GM10266 (cell line): ENCODE measurements at regions not wholly inside any gene's neighbourhood (a gene's known extent, or its start where the extent isn't known, plus 50 kb on each side); places are given as distances from the start of the nearest gene placed in this dataset.

ENCODE experiments used
- DNase-seq: peaks from one replicate; pipeline ENCODE4 v3.0.0; 2012; ENCODE audit errors: extremely low spot score
- TF ChIP-seq, protein P1 (sequence below): IDR thresholded peaks from 2 replicates; pipeline ENCODE4 v1.5.1; 2012; ENCODE audit warnings: mild to moderate bottlenecking, low read depth; ENCODE audit not compliant: control insufficient read depth, insufficient read depth; ENCODE audit errors: missing control alignments

DNA sequence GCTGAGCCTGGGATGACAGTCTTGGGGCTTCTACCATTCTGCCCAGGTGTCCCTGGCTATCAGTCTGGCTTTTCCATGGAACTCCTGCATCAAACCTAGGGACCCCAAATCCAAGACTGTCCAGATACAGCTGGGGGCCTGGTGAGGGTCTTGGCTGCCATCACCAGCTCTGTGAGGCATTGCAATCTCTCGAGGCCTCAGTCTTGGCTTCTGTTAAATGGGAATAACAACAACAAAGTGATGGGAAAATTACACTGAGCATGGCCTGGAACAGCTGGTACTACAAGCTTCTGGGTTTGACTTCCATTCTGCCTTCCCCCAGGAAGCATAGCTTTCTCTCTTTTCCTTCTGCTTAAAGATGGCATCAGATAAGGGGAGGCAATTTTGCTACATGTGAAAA lies 50.0 kb upstream of the LCTL start:
- TF ChIP-seq, protein P1, sequence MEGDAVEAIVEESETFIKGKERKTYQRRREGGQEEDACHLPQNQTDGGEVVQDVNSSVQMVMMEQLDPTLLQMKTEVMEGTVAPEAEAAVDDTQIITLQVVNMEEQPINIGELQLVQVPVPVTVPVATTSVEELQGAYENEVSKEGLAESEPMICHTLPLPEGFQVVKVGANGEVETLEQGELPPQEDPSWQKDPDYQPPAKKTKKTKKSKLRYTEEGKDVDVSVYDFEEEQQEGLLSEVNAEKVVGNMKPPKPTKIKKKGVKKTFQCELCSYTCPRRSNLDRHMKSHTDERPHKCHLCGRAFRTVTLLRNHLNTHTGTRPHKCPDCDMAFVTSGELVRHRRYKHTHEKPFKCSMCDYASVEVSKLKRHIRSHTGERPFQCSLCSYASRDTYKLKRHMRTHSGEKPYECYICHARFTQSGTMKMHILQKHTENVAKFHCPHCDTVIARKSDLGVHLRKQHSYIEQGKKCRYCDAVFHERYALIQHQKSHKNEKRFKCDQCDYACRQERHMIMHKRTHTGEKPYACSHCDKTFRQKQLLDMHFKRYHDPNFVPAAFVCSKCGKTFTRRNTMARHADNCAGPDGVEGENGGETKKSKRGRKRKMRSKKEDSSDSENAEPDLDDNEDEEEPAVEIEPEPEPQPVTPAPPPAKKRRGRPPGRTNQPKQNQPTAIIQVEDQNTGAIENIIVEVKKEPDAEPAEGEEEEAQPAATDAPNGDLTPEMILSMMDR, result no peak
- DNase-seq, result no peak

DNA sequence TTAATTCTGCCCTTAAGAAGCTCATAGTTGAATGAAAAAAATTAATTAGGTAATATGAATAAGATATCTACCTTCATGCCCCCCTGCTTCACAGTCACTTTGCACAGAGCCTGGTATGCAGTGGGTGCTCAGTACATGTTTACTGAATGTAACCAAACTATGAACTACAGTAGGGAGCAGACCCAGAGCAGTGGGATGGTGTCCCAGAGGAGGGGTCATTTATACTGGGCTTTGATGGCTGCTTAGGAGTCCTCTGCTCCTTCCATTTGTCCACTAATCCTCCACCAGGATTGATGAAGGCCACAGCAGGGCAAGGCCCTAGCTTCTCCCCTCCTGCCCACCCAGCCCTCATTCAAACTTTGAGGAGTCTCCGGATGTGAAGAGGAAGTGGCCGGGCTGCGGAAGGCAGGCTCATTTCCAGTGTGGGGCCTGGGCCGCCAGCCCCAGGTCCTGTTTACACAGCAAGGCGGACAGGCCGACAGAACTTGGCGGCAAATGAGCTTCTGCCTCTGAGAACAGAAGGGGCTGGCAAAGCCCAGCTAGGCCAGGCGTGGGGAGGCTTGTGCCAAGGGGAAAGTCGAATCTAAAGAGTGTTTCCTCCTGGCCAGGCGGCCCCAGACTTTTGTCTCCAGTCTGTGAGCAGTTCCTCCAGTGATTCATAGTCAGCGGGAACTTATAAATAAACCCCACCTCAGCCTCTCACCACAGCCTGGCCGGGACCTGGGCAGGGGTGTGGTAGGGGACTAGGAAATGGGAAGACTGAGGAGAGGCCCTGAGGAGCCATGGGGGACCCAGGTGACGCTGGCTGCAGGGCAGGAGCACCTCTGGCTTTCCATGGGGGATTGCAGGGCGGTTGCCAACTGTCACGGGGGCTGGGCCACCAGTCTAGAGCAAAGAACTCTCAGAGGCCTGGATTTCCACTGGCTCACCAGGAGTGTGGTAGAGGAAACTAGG lies 51.6 kb upstream of the LCTL start:
- no peak for DNase-seq
- TF ChIP-seq, protein P1, result no peak

DNA sequence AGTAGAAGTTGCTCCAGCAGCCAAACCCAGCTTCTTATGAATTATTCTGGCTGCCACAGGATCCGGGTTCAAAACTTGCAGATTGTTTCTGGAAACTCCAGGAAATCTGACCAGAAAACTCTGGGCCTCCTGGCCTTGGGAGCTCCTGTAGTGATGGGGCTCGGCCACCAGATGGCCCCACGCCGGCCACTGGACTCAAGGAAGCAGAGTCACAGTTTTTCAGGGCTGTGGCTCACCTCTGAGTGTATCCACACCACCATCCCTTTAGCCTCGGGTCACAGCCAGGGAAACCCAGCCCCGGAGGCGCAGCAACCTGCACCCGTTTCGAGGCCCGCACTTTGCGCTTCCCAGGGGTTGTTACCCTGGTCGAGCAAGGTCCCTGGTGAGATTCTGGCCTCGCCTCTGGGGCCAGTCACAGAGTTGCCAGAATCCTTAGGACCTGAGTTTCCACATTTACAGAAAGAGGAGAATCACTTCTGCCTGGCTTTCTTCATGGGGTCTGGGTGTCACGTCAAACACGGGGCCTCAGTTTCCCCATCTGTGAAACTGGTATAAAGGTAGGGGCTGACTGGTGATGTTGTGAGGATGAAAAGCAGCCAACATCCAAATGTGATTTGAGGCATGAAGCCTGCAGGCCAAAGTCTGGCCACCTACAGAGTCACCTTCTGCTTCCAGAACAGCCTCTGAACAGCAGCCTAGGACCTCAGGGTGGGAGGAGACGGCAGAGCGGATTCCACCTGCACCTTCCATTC lies 53.5 kb upstream of the LCTL start:
- TF ChIP-seq, protein P1, result peak; percentile 80
- peak; percentile 76 for DNase-seq

DNA sequence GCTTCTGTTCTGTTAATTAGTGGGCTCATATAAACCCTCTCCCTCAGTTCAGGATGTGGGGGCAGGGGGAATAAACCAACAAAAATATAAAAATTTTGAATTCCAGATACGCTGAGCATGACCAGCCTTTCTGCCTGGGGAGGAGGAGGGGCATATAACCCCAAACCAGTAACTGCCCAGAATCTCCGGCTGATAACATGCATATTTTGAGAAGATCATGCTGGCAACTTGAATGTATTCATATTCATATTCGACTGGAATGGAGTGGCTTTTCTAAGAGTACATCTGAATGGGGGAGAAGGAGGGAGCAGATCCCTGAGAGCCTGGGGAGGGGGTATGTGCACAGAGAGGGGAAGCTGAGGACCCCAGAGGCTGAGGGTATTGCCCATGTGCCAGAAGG lies 54.5 kb upstream of the LCTL start:
- no peak for DNase-seq
- TF ChIP-seq, protein P1, result no peak

DNA sequence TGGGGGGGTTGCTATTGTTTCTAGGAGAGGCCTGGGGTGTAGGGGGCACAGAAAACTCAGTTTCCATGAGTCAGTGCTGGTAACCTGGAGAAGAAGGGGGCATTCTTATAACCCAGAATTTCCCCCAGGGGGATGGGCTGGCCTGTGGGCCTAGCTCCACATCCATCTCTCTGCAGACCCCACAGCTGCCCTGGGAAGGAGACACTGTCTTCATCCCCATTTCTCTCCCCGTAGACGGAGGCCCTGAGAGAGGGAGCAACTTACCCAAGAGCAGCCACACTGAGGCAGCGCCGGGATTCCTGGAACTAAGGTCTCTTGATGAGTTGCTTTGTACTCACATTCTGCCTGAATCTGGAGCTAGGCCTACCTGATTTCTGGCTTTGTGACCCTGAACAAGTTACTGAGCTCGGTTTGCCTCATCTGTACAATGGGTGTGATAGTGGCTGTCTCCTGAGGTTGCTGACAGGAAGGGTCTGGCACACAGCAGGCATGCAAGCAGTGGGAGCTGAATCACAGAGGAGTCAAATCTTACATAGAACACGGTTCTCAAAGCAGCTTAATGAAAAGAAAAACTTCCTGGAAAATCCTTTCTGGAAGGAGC lies 55.0 kb upstream of the LCTL start:
- DNase-seq, result no peak
- TF ChIP-seq, protein P1, result no peak

DNA sequence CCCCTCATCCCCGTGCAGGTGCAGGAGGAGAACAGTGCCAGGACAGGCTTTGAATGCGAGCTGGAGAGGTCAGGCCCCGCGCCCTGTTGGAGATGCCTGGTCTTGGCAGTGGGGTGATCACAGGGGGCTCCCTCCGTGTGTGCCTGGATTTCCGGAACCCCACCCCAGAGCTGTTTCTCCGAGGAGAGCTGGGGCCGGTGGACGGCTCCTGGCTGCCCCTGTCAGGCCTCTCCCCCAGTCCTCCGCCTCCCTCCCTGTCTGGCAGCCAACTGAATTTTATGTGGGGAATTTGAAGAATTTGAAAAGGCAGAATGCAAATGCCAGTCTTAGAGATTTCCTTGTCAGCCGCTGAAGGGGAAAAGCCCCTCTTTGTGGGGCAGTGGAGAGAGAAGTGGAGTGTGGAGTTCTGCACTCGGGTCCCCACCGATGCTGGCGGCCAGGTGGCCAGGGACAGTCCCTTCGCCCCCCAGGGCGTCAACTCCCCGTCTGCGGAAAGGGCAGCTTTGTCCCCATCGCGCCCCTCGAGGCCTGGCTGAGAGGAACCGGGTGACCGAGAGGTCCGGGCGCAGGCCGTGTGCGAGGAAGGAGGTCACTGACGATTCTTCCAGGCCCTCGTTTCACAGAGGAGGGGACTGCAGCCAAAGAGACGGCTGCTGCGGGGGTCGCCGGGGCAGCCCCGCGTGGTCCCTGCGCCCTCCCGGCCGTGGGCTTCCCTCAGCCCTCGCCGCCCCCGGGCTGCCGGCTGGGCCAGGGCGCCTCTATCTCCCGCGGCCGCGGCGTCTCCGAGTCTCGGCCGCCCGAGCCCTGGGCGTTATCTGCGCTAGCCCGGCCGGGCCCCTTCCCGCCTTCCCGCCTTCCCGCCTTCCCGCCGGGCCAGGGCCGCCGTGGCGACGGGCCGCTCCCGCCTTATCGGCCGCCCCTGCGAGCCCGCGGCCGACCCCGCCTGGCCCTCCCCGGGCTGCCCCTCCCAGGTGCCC lies 56.0 kb upstream of the LCTL start:
- TF ChIP-seq, protein P1, result no peak
- no peak for DNase-seq
